Endothelial cell of umbilical vein (primary cell): ENCODE measurements at regions not wholly inside any gene's neighbourhood (a gene's known extent, or its start where the extent isn't known, plus 50 kb on each side); places are given as distances from the start of the nearest gene placed in this dataset.

ENCODE experiments used
- BruUV-seq: library from RNA; stranded (reverse); fragments of 400-500 nt; replicated peaks from 2 replicates; lab custom pipeline; 2021; lab: Mats Ljungman, UMichigan
- CTCF ChIA-PET: fragments of 300-600, 350-600 bp; sonication (Branson Sonifier 250); formaldehyde crosslinking; loops from one replicate; lab custom pipeline; 2021; ENCODE audit warnings: antibody characterized with exemption, inconsistent platforms; lab: Charles Lee
- POLR2A ChIA-PET: fragments of 300-600, 350-600 bp; sonication (Branson Sonifier 250); formaldehyde crosslinking; loops from one replicate; lab custom pipeline; 2021; ENCODE audit warnings: antibody characterized with exemption, inconsistent platforms; lab: Charles Lee
- DNase-seq: peaks from one replicate; pipeline ENCODE4 v3.0.0-alpha.2; 2011; ENCODE audit warnings: low read depth, low spot score
- FAIRE-seq: peaks from 2 replicates; lab custom pipeline; 2011; peaks lifted over from hg19 to GRCh38; lab: Jason Lieb, UNC
- H2AFZ ChIP-seq: 2 replicates; pipeline ENCODE4 v1.6.0; 2012; ENCODE audit warnings: low read depth, low read length, control low read depth, inconsistent platforms
- H3K27ac ChIP-seq: 2 replicates; pipeline ENCODE4 v1.5.1; 2011; ENCODE audit warnings: low read depth, mild to moderate bottlenecking, control low read depth, low read length, moderate library complexity; ENCODE audit not compliant: insufficient read depth
- H3K27me3 ChIP-seq, 2 experiments: 2 replicates each; pipeline versions ENCODE4 v1.6.0 to v1.6.1; 2011; ENCODE audit warnings: low read length in 2 of 2, mixed read lengths in 1 of 2; ENCODE audit not compliant: control insufficient read depth in 2 of 2, insufficient read depth in 2 of 2
- H3K36me3 ChIP-seq, 2 experiments: 2 replicates in 1 of 2; 3 replicates in 1 of 2; pipeline ENCODE4 v1.5.1; 2011; ENCODE audit warnings: low read length in 2 of 2, mild to moderate bottlenecking in 1 of 2, moderate library complexity in 1 of 2; ENCODE audit not compliant: control insufficient read depth in 2 of 2, insufficient read depth in 2 of 2; ENCODE audit errors: extremely low read depth in 1 of 2
- H3K4me1 ChIP-seq: 3 replicates; pipeline ENCODE4 v1.5.1; 2011; ENCODE audit warnings: mild to moderate bottlenecking, low read length; ENCODE audit not compliant: control insufficient read depth, insufficient read depth; ENCODE audit errors: extremely low read depth
- H3K4me2 ChIP-seq: 2 replicates; pipeline ENCODE4 v1.6.1; 2011; ENCODE audit warnings: low read length, control low read depth, mixed read lengths; ENCODE audit not compliant: insufficient read depth
- H3K4me3 ChIP-seq, 3 experiments: fragments of 200-600 bp in 1 of 3; sonication (generic), shearing (Covaris generic) in 1 of 3; replicated peaks in 1 of 3; 2 replicates each; pipeline ENCODE4 v1.5.1; 2011 to 2016; ENCODE audit warnings: control low read depth in 3 of 3, low read length in 3 of 3, mild to moderate bottlenecking in 2 of 3, inconsistent platforms in 1 of 3, low read depth in 1 of 3, moderate library complexity in 1 of 3; ENCODE audit not compliant: insufficient read depth in 1 of 3
- H3K79me2 ChIP-seq: 2 replicates; pipeline ENCODE4 v1.6.0; 2012; ENCODE audit warnings: low read length, inconsistent platforms; ENCODE audit not compliant: control insufficient read depth, insufficient read depth
- H3K9ac ChIP-seq: replicated peaks from 2 replicates; pipeline ENCODE3; 2011; ENCODE audit warnings: low read length, control low read depth; ENCODE audit not compliant: insufficient read depth; ENCODE audit errors: extremely low read depth
- H3K9me1 ChIP-seq: replicated peaks from 3 replicates; pipeline ENCODE4 v1.6.0; 2011; ENCODE audit warnings: mild to moderate bottlenecking, low read length; ENCODE audit not compliant: control insufficient read depth, insufficient read depth; ENCODE audit errors: extremely low read depth
- H3K9me3 ChIP-seq: replicated peaks from 2 replicates; pipeline ENCODE4 v1.5.1; 2012; ENCODE audit warnings: low read length, inconsistent platforms; ENCODE audit not compliant: control insufficient read depth, insufficient read depth
- H4K20me1 ChIP-seq: replicated peaks from 2 replicates; pipeline ENCODE3; 2011; ENCODE audit warnings: mild to moderate bottlenecking, low read length; ENCODE audit not compliant: control insufficient read depth, insufficient read depth; ENCODE audit errors: extremely low read depth
- EZH2 ChIP-seq: IDR thresholded peaks from 2 replicates; pipeline ENCODE4 v1.6.1; 2012; ENCODE audit warnings: borderline replicate concordance, low read depth, mild to moderate bottlenecking, moderate library complexity, low read length, inconsistent platforms; ENCODE audit not compliant: severe bottlenecking
- FOS ChIP-seq: IDR thresholded peaks from 2 replicates; pipeline ENCODE4 v1.6.1; 2011; ENCODE audit warnings: mild to moderate bottlenecking, low read length, moderate library complexity, borderline replicate concordance; ENCODE audit not compliant: insufficient read depth
- GATA2 ChIP-seq: IDR thresholded peaks from 2 replicates; pipeline ENCODE4 v1.7.0; 2011; ENCODE audit warnings: low read depth, mild to moderate bottlenecking, moderate library complexity, mixed read lengths, low read length; ENCODE audit not compliant: insufficient read length, insufficient read depth
- JUN ChIP-seq: IDR thresholded peaks from 2 replicates; pipeline ENCODE4 v1.6.1; 2011; ENCODE audit warnings: borderline replicate concordance, low read depth; ENCODE audit not compliant: insufficient read length, insufficient read depth
- MYC ChIP-seq: IDR thresholded peaks from one replicate; pipeline ENCODE4 v1.6.1; 2011; ENCODE audit warnings: mild to moderate bottlenecking, low read depth, low read length
- POLR2A ChIP-seq: IDR thresholded peaks from 2 replicates; pipeline ENCODE4 v1.6.1; 2012; ENCODE audit warnings: low read depth, mild to moderate bottlenecking, control low read depth, low read length
- POLR2AphosphoS5 ChIP-seq: IDR thresholded peaks from 2 replicates; pipeline ENCODE4 v1.6.1; 2012; ENCODE audit warnings: low read depth, mild to moderate bottlenecking, control low read depth, low read length, moderate library complexity; ENCODE audit not compliant: insufficient read depth
- dilution Hi-C: fragments of 300-500 bp; cut with MboI; formaldehyde crosslinking; loops from one replicate; pipeline ENCODE4 v1.15.0; 2019; ENCODE audit warnings: low sequenced_read_pairs; ENCODE audit not compliant: extremely low pct_ligation_motif_present
- intact Hi-C: fragments of 100-400 bp; cut with micrococcal nuclease; formaldehyde crosslinking; loops from one replicate; pipeline ENCODE4 v1.10.0; 2022
- TF ChIP-seq, protein P1 (sequence below): IDR thresholded peaks from 2 replicates; pipeline ENCODE4 v1.6.1; 2011; ENCODE audit not compliant: insufficient read depth, insufficient read length
- TF ChIP-seq, protein P2 (sequence below), 2 donors: IDR thresholded peaks; 1 replicate in 1 of 2; 2 replicates in 1 of 2; pipeline ENCODE4 v1.5.1; 2011; ENCODE audit warnings: low read length in 2 of 2, mild to moderate bottlenecking in 2 of 2, moderate library complexity in 2 of 2, control low read depth in 1 of 2, inconsistent platforms in 1 of 2, low read depth in 1 of 2; ENCODE audit not compliant: insufficient read depth in 1 of 2; ENCODE audit errors: extremely low read depth in 1 of 2

DNA sequence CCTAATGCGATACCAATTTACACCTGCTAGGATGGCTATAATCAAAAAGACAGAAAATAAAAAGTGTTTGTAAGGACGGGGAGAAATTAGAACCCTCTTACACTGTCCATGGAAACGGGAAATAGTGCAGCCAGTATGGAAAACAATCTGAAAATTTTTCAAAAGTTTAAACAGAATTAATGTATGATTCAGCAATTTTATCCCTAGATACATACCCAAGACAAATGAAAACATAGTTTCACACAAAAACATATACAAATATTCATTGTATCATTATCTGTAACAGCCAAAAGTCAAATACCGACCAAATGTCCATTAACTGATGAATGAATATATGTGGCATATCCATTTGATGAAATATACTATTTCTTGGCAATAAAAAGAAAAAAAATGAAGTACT, 313.5 kb upstream of the GYPC start:
- H3K4me3 ChIP-seq = no peak overlapping the region
- TF ChIP-seq GATA2 (no peak), MYC (no peak), JUN (no peak)
- TF ChIP-seq, protein P1, sequence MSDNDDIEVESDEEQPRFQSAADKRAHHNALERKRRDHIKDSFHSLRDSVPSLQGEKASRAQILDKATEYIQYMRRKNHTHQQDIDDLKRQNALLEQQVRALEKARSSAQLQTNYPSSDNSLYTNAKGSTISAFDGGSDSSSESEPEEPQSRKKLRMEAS = no peak
- H3K4me2 ChIP-seq = no peak overlapping the region
- no peak overlapping the region for H3K9ac ChIP-seq
- H3K79me2 ChIP-seq = no peaks in the 10 kb centered on the region
- FAIRE-seq (no peak), DNase-seq (no peak)
- H3K27ac ChIP-seq = no peak overlapping the region
- no peaks in the 10 kb centered on the region for H4K20me1 ChIP-seq
- no TSS peak for BruUV-seq
- H3K36me3 ChIP-seq = no peaks in the 10 kb centered on the region
- H3K9me1 ChIP-seq = no peaks in the 10 kb centered on the region
- ChIA-PET POLR2A (no interaction called here), CTCF (no interaction called here)
- H2AFZ ChIP-seq = no peak overlapping the region
- dilution Hi-C loops = no loop called here
- no peaks in the 10 kb centered on the region for H3K9me3 ChIP-seq
- intact Hi-C loops = no loop called here
- H3K27me3 ChIP-seq = no peaks in the 10 kb centered on the region
- no peaks in the 10 kb centered on the region for H3K4me1 ChIP-seq

- Histone ChIP-seq H3K4me2 (no peak overlapping the region), H3K9ac (no peak overlapping the region), H3K4me3 (no peak overlapping the region), H3K9me3 (no peaks in the 10 kb centered on the region), H3K27ac (no peak overlapping the region), H4K20me1 (no peaks in the 10 kb centered on the region), H3K27me3 (no peaks in the 10 kb centered on the region), H3K79me2 (no peaks in the 10 kb centered on the region), H3K36me3 (no peaks in the 10 kb centered on the region), H2AFZ (no peak overlapping the region), H3K4me1 (no peaks in the 10 kb centered on the region), H3K9me1 (no peaks in the 10 kb centered on the region)
- no TSS peak for BruUV-seq
- ChIA-PET POLR2A (no interaction called here), CTCF (no interaction called here)
- FAIRE-seq (no peak), DNase-seq (no peak)
- TF ChIP-seq EZH2 (no peak), GATA2 (no peak), POLR2AphosphoS5 (no peak), FOS (no peak), POLR2A (no peak), MYC (no peak), JUN (no peak)
- TF ChIP-seq, protein P1 = no peak
- TF ChIP-seq, protein P2, sequence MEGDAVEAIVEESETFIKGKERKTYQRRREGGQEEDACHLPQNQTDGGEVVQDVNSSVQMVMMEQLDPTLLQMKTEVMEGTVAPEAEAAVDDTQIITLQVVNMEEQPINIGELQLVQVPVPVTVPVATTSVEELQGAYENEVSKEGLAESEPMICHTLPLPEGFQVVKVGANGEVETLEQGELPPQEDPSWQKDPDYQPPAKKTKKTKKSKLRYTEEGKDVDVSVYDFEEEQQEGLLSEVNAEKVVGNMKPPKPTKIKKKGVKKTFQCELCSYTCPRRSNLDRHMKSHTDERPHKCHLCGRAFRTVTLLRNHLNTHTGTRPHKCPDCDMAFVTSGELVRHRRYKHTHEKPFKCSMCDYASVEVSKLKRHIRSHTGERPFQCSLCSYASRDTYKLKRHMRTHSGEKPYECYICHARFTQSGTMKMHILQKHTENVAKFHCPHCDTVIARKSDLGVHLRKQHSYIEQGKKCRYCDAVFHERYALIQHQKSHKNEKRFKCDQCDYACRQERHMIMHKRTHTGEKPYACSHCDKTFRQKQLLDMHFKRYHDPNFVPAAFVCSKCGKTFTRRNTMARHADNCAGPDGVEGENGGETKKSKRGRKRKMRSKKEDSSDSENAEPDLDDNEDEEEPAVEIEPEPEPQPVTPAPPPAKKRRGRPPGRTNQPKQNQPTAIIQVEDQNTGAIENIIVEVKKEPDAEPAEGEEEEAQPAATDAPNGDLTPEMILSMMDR (IDR thresholded peaks at IDR 0.05; ENCODE audit: extremely low read depth in 1 of 2, insufficient read depth in 1 of 2, low read depth in 1 of 2, low read length in 2 of 2) = no peak
- intact Hi-C loops (no loop called here), dilution Hi-C loops (no loop called here)
Observed at GRCh38 chr2:126343136-126343535, 312.8 kb upstream of the GYPC start.
